Epidermal melanocyte (primary cell): ENCODE measurements at regions not wholly inside any gene's neighbourhood (a gene's known extent, or its start where the extent isn't known, plus 50 kb on each side); places are given as distances from the start of the nearest gene placed in this dataset.

Source experiments
- DNase-seq: peaks from one replicate; pipeline ENCODE4 v3.0.0; 2011; ENCODE audit warnings: low spot score; ENCODE audit not compliant: insufficient read length

DNA sequence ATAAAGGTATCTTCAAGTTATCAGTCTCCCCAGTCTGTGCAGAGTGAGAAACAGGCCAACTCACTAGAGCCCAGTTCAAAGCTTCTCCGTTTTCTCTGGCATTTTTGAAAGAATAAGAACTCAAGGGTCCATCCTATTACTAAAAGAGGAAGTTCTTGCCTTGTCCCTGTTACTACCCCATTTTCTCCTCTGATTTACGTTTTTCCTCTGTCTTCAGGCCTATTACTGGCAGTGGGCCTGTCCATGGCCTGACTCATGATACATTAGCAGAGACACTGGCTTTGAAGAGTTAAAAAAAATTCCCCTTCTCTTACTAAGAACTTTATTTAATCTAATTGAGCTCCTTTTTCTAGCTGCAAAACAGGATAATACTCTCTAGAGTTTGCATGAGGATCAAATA, 624.0 kb upstream of the KLF4 start:
- DNase-seq, result no peak

DNA sequence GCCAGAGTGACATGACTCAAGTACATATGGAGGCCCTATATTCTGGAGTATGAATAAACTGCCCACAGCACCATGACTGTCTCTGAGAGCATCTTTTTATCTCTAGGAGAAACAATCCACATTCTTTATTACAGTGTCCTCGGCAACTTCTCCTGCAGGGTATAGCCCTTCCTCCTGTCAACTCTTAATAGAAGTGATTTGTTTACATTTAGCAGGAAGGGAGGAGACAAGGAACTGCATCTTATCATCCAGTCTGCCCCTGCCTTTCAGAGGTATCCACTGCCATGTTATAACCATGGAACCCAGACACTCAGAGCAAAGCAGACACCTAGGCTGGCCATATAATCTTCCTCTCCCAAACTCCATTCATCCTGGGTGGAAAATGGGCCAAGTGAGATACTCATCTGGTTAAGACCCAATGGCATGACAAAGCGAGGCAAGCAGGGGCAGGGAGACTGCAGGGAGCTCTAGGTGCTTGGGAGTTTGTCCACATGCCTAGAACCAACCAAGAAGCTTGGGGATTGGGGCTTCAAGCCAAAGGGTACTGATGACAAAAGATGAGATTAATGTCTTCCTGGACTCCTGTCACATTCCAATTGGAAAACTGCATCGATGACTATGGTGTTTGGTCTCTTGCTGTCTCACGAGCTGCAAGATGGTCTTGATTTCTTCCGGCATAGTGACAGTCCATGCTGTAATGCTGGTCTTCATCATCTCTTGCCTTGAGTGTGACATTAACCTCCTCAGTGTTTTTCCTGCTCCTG, 620.5 kb upstream of the KLF4 start:
- DNase-seq, result no peak

DNA sequence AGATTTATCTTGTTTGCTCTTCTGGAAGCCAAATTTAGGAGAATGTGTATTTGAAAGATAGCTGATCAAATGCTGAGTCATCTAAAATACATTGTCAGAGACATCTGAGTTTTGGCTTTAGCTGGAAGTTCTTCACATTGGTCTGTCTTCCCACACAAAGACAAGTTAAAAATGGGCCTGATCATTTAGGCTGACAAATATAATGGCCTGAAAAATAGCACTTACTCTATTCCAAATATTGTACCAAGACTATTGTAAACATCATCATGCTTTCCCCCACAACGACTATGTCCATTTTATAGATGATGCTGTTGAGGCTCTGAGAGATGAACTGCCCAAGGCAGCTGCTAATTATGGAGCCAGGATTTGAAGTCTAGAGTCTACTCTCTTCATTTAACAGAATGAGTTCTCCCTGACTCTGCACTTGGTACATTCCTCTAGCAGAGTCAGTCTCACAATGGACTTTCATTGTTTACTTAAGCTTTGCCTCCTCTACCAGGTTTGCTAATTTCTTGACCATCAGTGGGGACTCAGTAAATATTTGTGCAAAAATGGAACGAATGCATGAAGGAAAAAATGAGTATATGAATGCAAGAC, 619.4 kb upstream of the KLF4 start:
- no peak for DNase-seq

DNA sequence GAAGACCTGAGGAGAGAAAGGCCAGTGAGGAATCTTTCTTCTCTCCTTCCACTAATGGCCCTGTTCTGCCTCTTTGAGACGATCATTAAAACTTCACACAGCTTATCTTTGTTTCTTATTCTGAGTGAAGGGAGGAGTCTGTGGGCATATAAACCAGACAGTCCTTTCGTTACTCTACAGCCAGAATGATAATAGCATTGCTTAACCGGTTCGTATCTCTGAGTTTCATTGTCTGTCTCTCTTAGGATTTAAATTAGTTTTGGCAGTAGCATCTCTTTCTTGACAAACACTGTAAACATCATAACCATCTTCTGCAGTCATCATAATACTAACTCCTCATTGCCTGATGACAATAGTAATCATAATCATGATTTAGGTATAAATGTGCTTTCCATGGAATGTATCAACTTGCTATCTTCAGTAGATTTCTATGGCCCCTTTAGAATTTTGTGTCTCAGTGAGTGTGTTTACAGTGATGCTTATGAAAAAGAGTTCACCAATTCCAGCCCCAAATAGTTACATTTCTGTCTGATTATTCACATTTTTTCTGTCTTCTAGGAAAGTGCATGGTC, 618.8 kb upstream of the KLF4 start:
- DNase-seq, result no peak

DNA sequence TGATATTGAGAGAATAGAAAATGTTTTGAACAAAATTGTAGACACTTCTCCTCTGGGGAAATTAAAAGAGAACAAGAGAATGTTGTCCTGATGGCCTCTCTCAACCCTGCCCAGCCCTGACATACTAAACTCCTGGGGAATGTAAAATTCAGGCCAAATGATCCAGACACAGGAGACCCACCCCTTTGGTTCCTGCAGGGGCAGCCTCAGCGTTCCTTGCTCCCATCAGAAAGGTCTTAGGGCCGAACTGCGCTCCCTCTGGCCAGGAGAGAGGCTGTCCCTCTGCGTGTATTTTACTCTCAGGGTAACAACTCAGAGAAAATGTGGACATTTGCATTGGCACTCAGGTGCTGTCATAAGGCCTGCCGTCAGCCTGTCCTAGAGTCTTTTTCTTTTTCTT, 616.3 kb upstream of the KLF4 start:
- no peak for DNase-seq

DNA sequence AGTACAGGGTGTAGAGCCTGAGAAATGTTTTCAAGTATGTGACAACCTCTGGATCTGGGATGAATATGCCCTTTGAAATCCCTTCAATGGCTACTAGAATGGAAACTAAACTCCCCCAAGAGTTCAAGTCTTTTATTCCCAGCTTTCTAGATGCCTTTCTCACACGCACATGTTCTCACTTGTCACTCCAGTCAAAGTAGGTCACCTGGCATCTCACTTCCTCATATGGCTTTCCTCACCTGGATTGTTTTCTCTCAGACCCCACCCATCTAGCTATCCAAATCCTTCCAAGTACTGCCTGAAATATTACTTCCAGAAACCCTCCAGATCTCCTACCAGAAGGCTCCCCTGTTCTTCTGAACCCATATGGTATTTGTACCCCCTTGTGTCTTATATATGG, 615.4 kb upstream of the KLF4 start:
- DNase-seq, result no peak

DNA sequence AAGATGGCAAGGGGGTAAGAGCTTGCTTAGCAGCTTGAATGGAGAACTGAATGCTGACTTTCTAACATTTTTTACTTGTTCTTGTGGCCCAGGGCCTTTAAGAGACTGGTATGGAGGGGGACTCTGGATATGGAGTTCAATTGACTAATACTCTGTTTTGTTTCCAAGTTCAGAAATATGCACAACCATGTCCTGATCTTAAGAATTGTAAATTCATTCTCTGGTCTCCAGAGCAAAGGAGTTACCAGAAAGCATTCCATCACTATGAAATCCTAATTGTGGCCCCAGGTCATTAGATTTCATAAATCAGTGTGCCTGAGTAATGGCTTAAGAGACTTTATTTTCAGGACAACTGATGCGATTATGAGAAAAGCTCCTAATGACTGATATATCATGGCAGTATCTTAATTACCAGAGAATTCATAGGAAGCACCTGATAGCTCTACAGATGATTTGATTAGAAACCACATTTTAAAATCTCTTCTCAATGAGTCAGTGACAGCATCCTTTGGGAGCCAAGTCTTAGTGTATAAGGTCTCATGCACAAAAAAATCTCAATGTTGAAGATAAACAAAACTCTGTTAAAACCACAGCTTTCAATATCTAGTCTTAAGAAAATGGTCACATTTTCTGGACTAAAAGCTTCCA, 613.6 kb upstream of the KLF4 start:
- DNase-seq, result no peak

DNA sequence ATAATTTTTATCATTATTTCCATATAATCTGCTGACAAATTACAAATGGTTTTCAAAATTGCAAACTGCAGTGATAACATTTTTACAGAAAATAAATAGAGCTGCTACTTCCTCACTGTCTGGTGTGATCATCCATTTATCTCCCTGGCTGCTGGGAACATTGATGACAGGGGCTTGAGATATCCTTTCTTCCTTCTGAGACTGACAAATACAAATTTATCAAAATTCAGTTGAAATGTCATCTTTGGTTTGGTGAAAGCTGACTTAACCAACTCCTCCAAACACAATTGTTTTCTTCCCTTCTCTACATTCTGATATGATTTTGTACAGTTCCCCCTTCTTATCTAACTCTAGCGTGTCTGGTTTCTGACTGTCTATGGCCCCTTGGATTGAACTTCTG, 611.8 kb upstream of the KLF4 start:
- no peak for DNase-seq

DNA sequence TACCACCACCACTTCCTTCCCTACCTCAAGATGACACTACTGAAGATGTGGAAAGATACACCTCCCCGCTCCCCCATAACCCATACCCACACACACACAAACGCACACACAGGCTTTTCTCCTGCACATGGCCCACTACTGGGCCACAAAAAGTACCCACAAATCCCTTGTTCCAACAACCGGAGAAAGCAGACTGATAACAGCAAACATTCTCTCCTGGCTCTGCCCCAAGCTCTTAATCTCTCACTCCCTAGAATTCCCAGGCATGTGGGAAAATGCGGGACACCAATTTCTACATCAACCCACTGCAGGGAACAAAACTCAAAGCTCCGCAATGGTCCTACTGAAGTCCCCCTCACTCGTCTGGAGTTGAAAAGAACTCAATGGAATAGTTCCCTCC, 611.0 kb upstream of the KLF4 start:
- DNase-seq, result no peak

DNA sequence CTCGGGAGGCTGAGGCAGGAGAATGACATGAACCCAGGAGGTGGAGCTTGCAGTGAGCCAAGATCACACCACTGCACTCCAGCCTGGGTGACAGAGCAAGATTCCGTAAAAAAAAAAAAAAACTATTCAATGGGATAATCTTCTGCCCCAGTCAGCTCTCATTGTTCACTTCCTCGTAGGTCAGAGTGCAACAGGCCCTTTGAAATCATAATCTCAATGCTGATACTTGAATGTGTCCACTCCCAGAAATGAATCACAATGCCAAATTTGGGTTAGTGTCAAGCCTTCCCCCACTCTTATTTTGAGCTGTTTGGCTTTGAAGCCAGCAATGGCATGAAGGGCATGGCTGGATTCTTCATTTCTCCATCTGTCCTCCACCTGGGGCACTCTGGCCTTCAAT, 610.3 kb upstream of the KLF4 start:
- DNase-seq, result no peak

DNA sequence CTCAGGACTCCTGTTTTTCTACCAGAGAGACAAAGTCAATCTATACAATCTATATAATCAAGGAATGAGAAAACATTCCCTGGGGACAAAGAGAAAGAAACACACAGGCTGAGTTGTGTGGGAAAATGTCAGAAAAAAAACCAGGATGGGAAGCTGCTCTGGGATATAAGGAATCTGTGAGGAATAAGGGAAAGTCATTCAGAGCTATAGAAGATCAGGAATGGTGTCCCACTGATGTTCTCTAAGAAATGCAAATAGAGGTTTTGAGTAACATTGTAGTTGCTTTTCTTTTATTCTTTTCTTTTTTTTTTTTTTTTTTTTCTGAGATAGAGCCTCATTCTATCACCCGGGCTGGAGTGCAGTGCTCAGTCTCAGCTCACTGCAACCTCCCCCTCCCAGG, 605.9 kb upstream of the KLF4 start:
- DNase-seq, result no peak

DNA sequence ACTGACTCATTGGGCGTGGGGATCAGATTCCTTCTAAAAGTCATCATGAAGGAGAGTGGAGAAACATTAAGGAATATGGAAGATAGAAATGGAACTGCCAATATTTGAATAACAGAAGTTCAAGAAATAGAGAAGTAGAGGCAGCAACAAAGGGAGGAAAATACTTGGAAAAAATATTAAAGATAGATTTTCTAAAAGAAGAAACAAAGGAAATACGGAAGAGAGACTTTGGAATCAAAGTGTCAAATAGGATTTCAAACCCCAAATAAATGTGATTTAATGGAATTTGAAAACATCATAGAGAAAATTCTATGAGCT, 605.1 kb upstream of the KLF4 start:
- DNase-seq, result no peak

DNA sequence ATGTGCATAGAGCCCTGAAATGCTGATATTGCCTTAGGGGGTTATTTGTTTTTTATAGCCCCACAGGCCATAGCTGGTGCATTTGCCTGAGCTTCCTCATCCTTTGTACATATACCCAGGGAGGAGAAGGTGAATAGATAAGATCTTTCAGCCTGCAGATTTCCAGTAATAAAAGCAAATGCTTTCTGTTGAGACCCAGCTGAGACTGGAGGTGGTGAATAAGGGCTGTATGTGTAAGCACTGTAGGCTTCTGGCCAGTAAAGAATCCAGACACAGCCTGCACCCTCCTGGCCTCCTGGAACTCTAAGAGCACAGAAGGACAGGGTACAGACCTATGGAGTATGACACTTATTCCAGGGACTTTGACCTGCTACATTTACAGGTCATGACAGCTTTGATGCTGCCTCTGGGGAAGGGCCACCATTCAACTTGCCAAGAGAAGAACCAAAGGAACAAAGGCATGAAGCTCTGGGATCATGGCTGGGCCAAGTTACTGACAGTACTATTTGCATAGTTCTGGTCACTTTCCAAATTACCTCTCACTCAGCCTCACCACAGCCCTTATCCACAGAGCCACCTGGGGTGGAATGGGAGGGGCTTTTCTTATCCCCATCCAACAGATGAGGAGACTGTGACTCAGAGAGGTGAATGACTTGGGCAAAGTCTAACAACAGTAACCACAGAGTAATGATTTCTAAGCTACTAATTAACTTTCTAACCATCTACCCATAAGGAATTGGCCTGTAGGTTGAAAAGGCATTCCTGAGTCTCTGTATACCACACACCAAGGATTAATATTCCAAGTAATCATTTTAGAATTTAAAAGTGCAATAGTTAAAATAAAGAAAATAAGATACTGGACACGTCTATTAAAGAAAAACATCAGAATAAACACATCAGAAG, 604.5 kb upstream of the KLF4 start:
- no peak for DNase-seq

DNA sequence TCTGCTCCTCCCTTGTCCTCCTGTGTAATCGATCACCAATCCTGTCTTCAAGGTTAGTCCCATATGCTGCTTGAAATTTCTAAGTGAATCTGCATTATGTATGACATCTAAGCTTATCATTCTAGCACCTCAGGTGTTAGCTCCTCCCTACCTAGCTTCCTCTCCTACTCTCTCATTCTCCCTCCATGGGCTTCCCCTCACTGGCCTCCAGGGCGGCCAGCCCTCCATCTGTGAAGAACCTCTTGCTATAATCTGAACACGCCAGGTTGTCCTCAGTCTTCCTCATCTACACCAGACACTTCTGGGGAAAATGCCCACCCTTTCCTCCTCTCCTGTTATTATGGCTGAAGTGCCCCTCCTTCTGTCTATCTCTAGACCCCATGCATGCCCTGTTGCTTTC, 599.3 kb upstream of the KLF4 start:
- no peak for DNase-seq

DNA sequence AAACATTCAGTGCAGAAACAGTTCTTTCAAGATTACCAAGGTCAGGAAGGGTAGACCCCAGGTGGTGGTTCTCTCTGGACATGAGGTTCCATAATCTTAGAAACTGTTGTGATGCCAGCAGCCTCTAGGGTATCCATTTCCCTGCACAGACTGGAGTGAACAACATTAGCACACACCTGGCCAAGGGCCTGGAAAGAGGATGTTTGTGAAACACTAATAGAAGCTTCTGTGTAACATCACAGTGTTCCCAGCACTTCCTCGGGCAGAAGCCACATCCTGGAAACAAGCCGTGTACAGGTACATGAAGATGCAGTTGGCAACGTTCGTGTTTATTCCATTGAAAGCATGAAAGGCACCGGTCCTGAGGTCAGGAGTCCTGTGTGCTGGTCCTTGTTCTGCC, 598.2 kb upstream of the KLF4 start:
- DNase-seq, result no peak

DNA sequence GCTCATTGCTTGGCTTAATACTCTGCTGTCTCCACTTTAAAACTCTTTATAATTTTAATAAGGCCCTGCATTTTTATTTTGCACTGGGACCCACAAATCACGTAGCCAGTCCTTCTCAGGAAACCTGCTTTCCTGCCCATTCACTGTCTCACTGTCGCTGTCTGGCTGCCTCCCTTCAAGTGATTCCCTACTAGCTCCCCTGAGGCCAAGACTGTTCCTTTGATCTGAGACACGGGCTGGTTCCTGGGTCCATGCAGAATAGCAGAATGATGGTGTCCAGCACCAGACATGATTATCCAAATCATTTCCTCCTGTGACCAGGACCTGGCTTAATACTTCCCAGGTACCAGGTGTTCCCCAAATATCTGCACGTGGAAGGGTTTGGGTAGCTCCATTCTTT, 597.1 kb upstream of the KLF4 start:
- DNase-seq, result no peak

DNA sequence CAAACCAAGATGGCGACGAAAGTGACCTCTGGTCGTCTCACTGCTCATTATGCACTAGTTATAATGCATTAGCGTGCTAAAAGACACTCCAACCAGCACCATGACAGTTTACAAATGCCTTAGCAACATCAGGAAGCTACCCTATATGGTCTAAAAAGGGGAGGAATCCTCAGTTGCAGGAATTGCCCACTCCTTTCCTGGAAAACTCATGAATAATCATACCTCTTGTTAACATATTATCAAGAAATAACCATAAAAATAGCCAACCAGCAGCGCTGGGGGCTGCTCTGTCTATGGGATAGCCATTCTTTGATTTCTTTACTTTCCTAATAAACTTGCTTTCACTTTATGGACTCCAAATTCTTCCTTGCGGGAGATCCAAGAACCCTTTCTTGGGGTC, 595.7 kb upstream of the KLF4 start:
- no peak for DNase-seq

DNA sequence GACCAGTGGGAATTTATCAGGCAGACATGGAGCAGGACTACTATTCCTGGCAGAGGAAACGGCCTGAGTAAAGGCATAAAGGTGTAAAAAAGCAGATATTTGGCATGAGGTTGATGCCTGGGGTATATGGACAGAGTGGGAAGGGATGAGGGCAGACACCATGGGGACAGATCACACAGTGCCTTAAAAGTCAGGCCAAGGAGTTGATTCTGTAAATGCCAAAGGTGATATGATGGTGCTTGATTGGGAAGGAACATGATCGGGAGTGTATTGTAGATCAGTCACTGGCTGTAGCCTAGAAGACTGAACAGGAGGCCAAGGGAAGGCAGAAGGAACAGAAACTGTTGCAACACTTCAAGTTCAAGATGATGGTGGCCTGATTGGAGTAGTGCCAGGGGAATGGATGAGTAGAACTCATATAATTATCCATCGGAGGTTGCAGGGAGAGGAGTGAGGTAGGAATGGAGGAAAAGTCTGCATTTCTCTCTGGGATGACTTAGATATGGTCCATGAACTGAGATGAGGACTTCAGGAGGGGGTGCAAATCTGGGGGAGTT, 594.3 kb upstream of the KLF4 start:
- no peak for DNase-seq

DNA sequence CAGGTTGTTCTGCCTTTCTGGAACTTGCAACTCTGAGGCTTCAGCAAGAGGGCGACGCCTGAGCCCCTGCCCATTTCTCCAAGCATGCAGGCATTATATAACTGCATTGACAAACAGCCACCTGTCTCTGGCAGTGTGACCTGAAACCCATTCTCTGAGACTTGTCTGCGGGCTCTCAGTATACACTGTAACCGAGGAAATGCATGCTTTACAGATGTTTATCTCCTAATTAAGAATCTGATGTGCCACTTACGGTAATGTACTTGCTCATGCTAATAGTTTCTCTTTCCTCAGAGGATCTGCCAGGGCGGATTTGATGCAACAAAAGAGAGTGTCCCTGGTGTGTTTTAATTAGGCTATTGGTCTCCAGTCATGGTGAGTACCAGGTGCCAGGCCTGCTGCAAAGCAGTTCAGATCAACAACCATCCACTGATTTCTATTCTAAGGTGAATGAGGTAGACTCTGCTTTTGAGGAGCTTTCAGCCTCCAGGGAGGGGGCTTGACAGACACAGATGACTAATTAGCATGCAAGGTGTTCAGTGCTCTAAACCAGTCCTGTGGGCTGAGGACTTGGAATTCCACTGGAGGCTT, 593.7 kb upstream of the KLF4 start:
- DNase-seq, result no peak

DNA sequence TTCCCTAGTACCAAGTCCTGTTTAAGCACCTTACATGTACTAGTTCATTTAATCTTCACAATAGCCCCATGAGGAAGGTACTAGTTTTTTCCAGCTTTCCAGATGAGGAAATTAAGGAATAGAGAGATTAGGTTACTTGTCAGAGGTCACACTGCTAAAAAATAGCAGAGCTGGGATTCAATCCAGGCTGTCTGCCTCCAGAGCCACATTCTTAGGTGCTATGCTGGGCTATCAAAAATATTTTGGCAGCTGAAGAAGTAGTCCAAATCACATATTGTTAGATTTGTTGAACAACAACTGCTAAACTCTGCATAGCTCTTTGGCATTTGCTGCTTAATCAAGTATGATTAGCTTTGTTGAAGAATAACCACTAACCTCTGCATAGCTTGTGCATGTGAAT, 591.5 kb upstream of the KLF4 start:
- DNase-seq, result no peak

DNA sequence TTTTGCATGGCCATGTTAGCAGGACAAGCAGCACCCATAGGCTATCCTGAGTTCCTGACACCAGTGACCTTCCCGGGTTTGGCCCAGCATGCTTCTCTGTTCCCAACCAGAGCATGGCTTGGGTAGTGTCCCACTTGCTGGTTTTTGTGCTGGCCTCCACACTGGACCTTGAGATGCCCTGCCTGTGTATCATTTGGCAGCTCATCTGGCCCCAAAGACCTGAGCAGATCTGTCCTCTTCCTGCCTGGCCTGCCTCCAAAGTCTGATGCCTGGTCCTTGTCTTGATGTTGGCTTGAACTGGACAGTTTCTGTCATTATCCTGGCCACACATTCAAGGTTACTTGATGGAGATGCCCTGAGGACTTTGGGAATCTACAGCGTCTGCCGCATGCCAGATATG, 590.7 kb upstream of the KLF4 start:
- no peak for DNase-seq
